ENCODE measurements at regions not wholly inside any gene's neighbourhood (a gene's known extent, or its start where the extent isn't known, plus 50 kb on each side); places are given as distances from the start of the nearest gene placed in this dataset.

GRCh38 chr15:46297766-46298165 lies 662.9 kb downstream of the SQOR start:
- no peak overlapping the region for H2BK20ac ChIP-seq (ENCODE audit: low read depth, low read length)
- H2AFZ ChIP-seq (replicated peaks; ENCODE audit: low read length, poor library complexity): no peak overlapping the region
- H3K56ac ChIP-seq (ENCODE audit: extremely low read depth, insufficient read depth, low read length): no peak overlapping the region
- ChIA-PET POLR2A (ENCODE audit: unreplicated experiment) (no interaction called here), CTCF (interaction anchor here (1.0 kb wide), 1 partner anchor 14 kb away, joined by 4 read pairs; no protein-coding TSS in a partner anchor)
- H3K4ac ChIP-seq (ENCODE audit: low read depth, low read length): no peak overlapping the region
- no peaks in the 10 kb centered on the region for H3K79me1 ChIP-seq (ENCODE audit: low read depth in 1 of 2, low read length in 2 of 2)
- H3K27me3 ChIP-seq (ENCODE audit: control insufficient read depth, insufficient read depth, low read length): no peaks in the 10 kb centered on the region
- no peak overlapping the region for H3K14ac ChIP-seq (replicated peaks; ENCODE audit: low read depth, low read length)
- no peak overlapping the region for H2BK5ac ChIP-seq (ENCODE audit: low read depth, low read length, poor library complexity, severe bottlenecking)
- no peak overlapping the region for H4K8ac ChIP-seq (ENCODE audit: low read depth in 2 of 2, low read length in 2 of 2)
- H3K9ac ChIP-seq (ENCODE audit: low read depth, low read length): no peak overlapping the region
- no peak overlapping the region for H3K18ac ChIP-seq (ENCODE audit: low read depth, low read length)
- no peak overlapping the region for H3K23ac ChIP-seq (ENCODE audit: low read depth, low read length)
- no peak overlapping the region for H2AK5ac ChIP-seq (ENCODE audit: low read depth, low read length)
- no peaks in the 10 kb centered on the region for H3K36me3 ChIP-seq (ENCODE audit: control insufficient read depth, insufficient read depth, low read length)
- intact Hi-C loops (cut with micrococcal nuclease): no loop called here
- no peak overlapping the region for H4K91ac ChIP-seq (ENCODE audit: insufficient read depth, low read depth, low read length)
- H3K9me3 ChIP-seq (ENCODE audit: control insufficient read depth, insufficient read depth, low read length): no peaks in the 10 kb centered on the region; the same call in 1 of the 2 replicates
- no peaks in the 10 kb centered on the region for H3K9me1 ChIP-seq (ENCODE audit: insufficient read depth, low read length)
- ATAC-seq (ENCODE audit: low read depth) (no peak), DNase-seq (no peak)
- BruUV-seq (replicated peaks): no TSS peak
- H3K4me2 ChIP-seq (ENCODE audit: low read depth, low read length): no peak overlapping the region
- dilution Hi-C loops (cut with HindIII; ENCODE audit: low sequenced_read_pairs, unreplicated experiment): no loop called here
- H2BK15ac ChIP-seq (ENCODE audit: low read depth, low read length): no peak overlapping the region
- no peak overlapping the region for H2AK9ac ChIP-seq (replicated peaks; ENCODE audit: low read depth, low read length, poor library complexity)
- no peak overlapping the region for H3K27ac ChIP-seq (ENCODE audit: insufficient read depth, low read length)
- H3K4me1 ChIP-seq (ENCODE audit: control insufficient read depth, insufficient read depth, low read length): peaks cover 3% of the 10 kb centered on the region; the same call in 1 of the 2 replicates
- no peak overlapping the region for H2BK120ac ChIP-seq (ENCODE audit: low read depth, low read length)
- no peak overlapping the region for H4K5ac ChIP-seq (ENCODE audit: low read depth, low read length)
- no CpG with 5 or more reads among the region's 3 CpGs for WGBS, 2 experiments (ENCODE audit: extremely low coverage in 2 of 2, insufficient read length in 1 of 2)
- no peak for TF ChIP-seq RAD21 (IDR thresholded peaks at IDR 0.05; ENCODE audit: low read length)
- no peak for TF ChIP-seq RCOR1 (IDR thresholded peaks at IDR 0.05; ENCODE audit: insufficient replicate concordance, low read length)
- TF ChIP-seq MAFK (IDR thresholded peaks at IDR 0.05; ENCODE audit: low read depth, low read length): no peak
- TF ChIP-seq USF2 (IDR thresholded peaks at IDR 0.05; ENCODE audit: low read depth, low read length): no peak
- no peak for TF ChIP-seq ELK1 (IDR thresholded peaks at IDR 0.05; ENCODE audit: borderline replicate concordance, low read depth, low read length)
- no peak for TF ChIP-seq MXI1 (IDR thresholded peaks at IDR 0.05; ENCODE audit: borderline replicate concordance, low read depth, low read length)
- no peak overlapping the region for H3K4me3 ChIP-seq (ENCODE audit: insufficient read depth, low read depth, low read length)
- in situ Hi-C loops (cut with MboI; ENCODE audit: low sequenced_read_pairs): no loop called here
- H4K20me1 ChIP-seq (ENCODE audit: insufficient read depth, low read length): no peaks in the 10 kb centered on the region

All from IMR-90 (cell line).